ENCODE measurements at regions not wholly inside any gene's neighbourhood (a gene's known extent, or its start where the extent isn't known, plus 50 kb on each side); places are given as distances from the start of the nearest gene placed in this dataset.

GRCh38 chrX:118189000-118189399, 72.4 kb upstream of the KLHL13 start:
- H3K27me3 ChIP-seq (ENCODE audit: control insufficient read depth, insufficient read depth) = no peaks in the 10 kb centered on the region
- intact Hi-C loops (cut with DNase I) = no loop called here
- DNase-seq = no peak
- WGBS = 15% methylated on average over 3 of the region's 3 CpGs
- H3K27ac ChIP-seq (ENCODE audit: low read length) = no peak overlapping the region
- H3K4me1 ChIP-seq (ENCODE audit: control insufficient read depth, insufficient read depth, low read length) = no peaks in the 10 kb centered on the region
- no peaks in the 10 kb centered on the region for H3K9me3 ChIP-seq (ENCODE audit: control insufficient read depth, low read length)
- peak; percentile 20 to 40 for ATAC-seq
- no peak overlapping the region for H3K4me3 ChIP-seq (ENCODE audit: low read length)

- no peak for DNase-seq
- H3K27ac ChIP-seq (ENCODE audit: low read length) = no peak overlapping the region
Measured at GRCh38 chrX:118189628-118190027, 73.0 kb upstream of the KLHL13 start.

GRCh38 chrX:118197730-118198129, 81.1 kb upstream of the KLHL13 start:
- no peak for DNase-seq
- no peaks in the 10 kb centered on the region for H3K9me3 ChIP-seq (ENCODE audit: control insufficient read depth, low read length)
- H3K4me1 ChIP-seq (ENCODE audit: control insufficient read depth, insufficient read depth, low read length) = no peaks in the 10 kb centered on the region
- ATAC-seq = no peak
- no peaks in the 10 kb centered on the region for H3K27me3 ChIP-seq (ENCODE audit: control insufficient read depth, insufficient read depth)
- intact Hi-C loops (cut with DNase I) = no loop called here
- H3K4me3 ChIP-seq (ENCODE audit: low read length) = no peak overlapping the region
- H3K27ac ChIP-seq (ENCODE audit: low read length) = no peak overlapping the region
- WGBS = 84% methylated on average over 1 of the region's 1 CpG

More at GRCh38 chrX:118189628-118190027, 73.0 kb upstream of the KLHL13 start:
- H3K4me1 ChIP-seq (ENCODE audit: control insufficient read depth, insufficient read depth, low read length) = no peaks in the 10 kb centered on the region
- no peaks in the 10 kb centered on the region for H3K9me3 ChIP-seq (ENCODE audit: control insufficient read depth, low read length)
- 71% methylated on average over 3 of the region's 3 CpGs for WGBS
- intact Hi-C loops (cut with DNase I) = no loop called here
- no peak overlapping the region for H3K4me3 ChIP-seq (ENCODE audit: low read length)
- no peak for ATAC-seq
- H3K27me3 ChIP-seq (ENCODE audit: control insufficient read depth, insufficient read depth) = no peaks in the 10 kb centered on the region

GRCh38 chrX:118198577-118198976, 82.0 kb upstream of the KLHL13 start:
- 72% methylated on average over 3 of the region's 3 CpGs for WGBS
- intact Hi-C loops (cut with DNase I) = no loop called here
- Histone ChIP-seq H3K4me3 (ENCODE audit: low read length) (no peak overlapping the region), H3K4me1 (ENCODE audit: control insufficient read depth, insufficient read depth, low read length) (no peaks in the 10 kb centered on the region), H3K27me3 (ENCODE audit: control insufficient read depth, insufficient read depth) (no peaks in the 10 kb centered on the region), H3K9me3 (ENCODE audit: control insufficient read depth, low read length) (no peaks in the 10 kb centered on the region), H3K27ac (ENCODE audit: low read length) (no peak overlapping the region)
- no peak for DNase-seq
- ATAC-seq = no peak

- Histone ChIP-seq H3K9me3 (ENCODE audit: control insufficient read depth, low read length) (no peaks in the 10 kb centered on the region), H3K4me3 (ENCODE audit: low read length) (no peak overlapping the region), H3K27me3 (ENCODE audit: control insufficient read depth, insufficient read depth) (no peaks in the 10 kb centered on the region), H3K4me1 (ENCODE audit: control insufficient read depth, insufficient read depth, low read length) (no peaks in the 10 kb centered on the region), H3K27ac (ENCODE audit: low read length) (no peak overlapping the region)
- DNase-seq (no peak), ATAC-seq (no peak)
- intact Hi-C loops (cut with DNase I) = no loop called here
- WGBS = 74% methylated on average over 4 of the region's 4 CpGs
Measured at GRCh38 chrX:118199997-118200396, 83.4 kb upstream of the KLHL13 start.

GRCh38 chrX:118205421-118206395, 89.1 kb upstream of the KLHL13 start:
- no peak for ATAC-seq
- WGBS = 61% methylated on average over 8 of the region's 8 CpGs

GRCh38 chrX:118207831-118208453, 91.3 kb upstream of the KLHL13 start:
- intact Hi-C loops (cut with DNase I) = no loop called here
- no peak overlapping the region for H3K4me3 ChIP-seq (ENCODE audit: low read length)
- H3K27ac ChIP-seq (ENCODE audit: low read length) = no peak overlapping the region
- H3K9me3 ChIP-seq (ENCODE audit: control insufficient read depth, low read length) = no peaks in the 10 kb centered on the region
- no peaks in the 10 kb centered on the region for H3K4me1 ChIP-seq (ENCODE audit: control insufficient read depth, insufficient read depth, low read length)
- WGBS = 87% methylated on average over 3 of the region's 3 CpGs
- ATAC-seq (no peak), DNase-seq (no peak)
- H3K27me3 ChIP-seq (ENCODE audit: control insufficient read depth, insufficient read depth) = no peaks in the 10 kb centered on the region

More at GRCh38 chrX:118205421-118206395, 89.1 kb upstream of the KLHL13 start:
- Histone ChIP-seq H3K27me3 (ENCODE audit: control insufficient read depth, insufficient read depth) (no peaks in the 10 kb centered on the region), H3K9me3 (ENCODE audit: control insufficient read depth, low read length) (no peaks in the 10 kb centered on the region), H3K4me3 (ENCODE audit: low read length) (no peak overlapping the region), H3K27ac (ENCODE audit: low read length) (no peak overlapping the region), H3K4me1 (ENCODE audit: control insufficient read depth, insufficient read depth, low read length) (no peaks in the 10 kb centered on the region)
- intact Hi-C loops (cut with DNase I) = no loop called here
- DNase-seq = no peak

- H3K27me3 ChIP-seq (ENCODE audit: control insufficient read depth, insufficient read depth) = no peaks in the 10 kb centered on the region
- no peaks in the 10 kb centered on the region for H3K9me3 ChIP-seq (ENCODE audit: control insufficient read depth, low read length)
- 90% methylated on average over 4 of the region's 4 CpGs for WGBS
- no peaks in the 10 kb centered on the region for H3K4me1 ChIP-seq (ENCODE audit: control insufficient read depth, insufficient read depth, low read length)
- no peak overlapping the region for H3K4me3 ChIP-seq (ENCODE audit: low read length)
- no peak for ATAC-seq
- no peak overlapping the region for H3K27ac ChIP-seq (ENCODE audit: low read length)
- DNase-seq = no peak
- intact Hi-C loops (cut with DNase I) = no loop called here
Measured at GRCh38 chrX:118208481-118208880, 91.9 kb upstream of the KLHL13 start.

GRCh38 chrX:118211891-118212816, 95.5 kb upstream of the KLHL13 start:
- ATAC-seq = no peak
- DNase-seq = no peak
- H3K27me3 ChIP-seq (ENCODE audit: control insufficient read depth, insufficient read depth) = no peaks in the 10 kb centered on the region
- intact Hi-C loops (cut with DNase I) = no loop called here
- no peaks in the 10 kb centered on the region for H3K4me1 ChIP-seq (ENCODE audit: control insufficient read depth, insufficient read depth, low read length)
- H3K9me3 ChIP-seq (ENCODE audit: control insufficient read depth, low read length) = no peaks in the 10 kb centered on the region
- H3K27ac ChIP-seq (ENCODE audit: low read length) = no peak overlapping the region
- H3K4me3 ChIP-seq (ENCODE audit: low read length) = no peak overlapping the region
- WGBS = 66% methylated on average over 10 of the region's 10 CpGs

GRCh38 chrX:118212817-118213183, 96.2 kb upstream of the KLHL13 start:
- no peaks in the 10 kb centered on the region for H3K9me3 ChIP-seq (ENCODE audit: control insufficient read depth, low read length)
- 55% methylated on average over 2 of the region's 2 CpGs for WGBS
- H3K27me3 ChIP-seq (ENCODE audit: control insufficient read depth, insufficient read depth) = no peaks in the 10 kb centered on the region
- DNase-seq (no peak), ATAC-seq (no peak)
- intact Hi-C loops (cut with DNase I) = no loop called here
- no peak overlapping the region for H3K4me3 ChIP-seq (ENCODE audit: low read length)
- H3K27ac ChIP-seq (ENCODE audit: low read length) = no peak overlapping the region
- H3K4me1 ChIP-seq (ENCODE audit: control insufficient read depth, insufficient read depth, low read length) = no peaks in the 10 kb centered on the region

GRCh38 chrX:118215346-118215745, 98.7 kb upstream of the KLHL13 start:
- ATAC-seq = no peak
- no peak overlapping the region for H3K27ac ChIP-seq (ENCODE audit: low read length)
- DNase-seq = no peak
- intact Hi-C loops (cut with DNase I) = no loop called here
- H3K4me1 ChIP-seq (ENCODE audit: control insufficient read depth, insufficient read depth, low read length) = no peaks in the 10 kb centered on the region
- H3K9me3 ChIP-seq (ENCODE audit: control insufficient read depth, low read length) = no peaks in the 10 kb centered on the region
- no peaks in the 10 kb centered on the region for H3K27me3 ChIP-seq (ENCODE audit: control insufficient read depth, insufficient read depth)
- WGBS = 38% methylated on average over 2 of the region's 2 CpGs
- H3K4me3 ChIP-seq (ENCODE audit: low read length) = no peak overlapping the region
